ENCODE measurements at regions not wholly inside any gene's neighbourhood (a gene's known extent, or its start where the extent isn't known, plus 50 kb on each side); places are given as distances from the start of the nearest gene placed in this dataset.

GRCh38 chr5:51573835-51574234 is 190.6 kb downstream of the ISL1 start:
- TF ChIP-seq, protein P1, sequence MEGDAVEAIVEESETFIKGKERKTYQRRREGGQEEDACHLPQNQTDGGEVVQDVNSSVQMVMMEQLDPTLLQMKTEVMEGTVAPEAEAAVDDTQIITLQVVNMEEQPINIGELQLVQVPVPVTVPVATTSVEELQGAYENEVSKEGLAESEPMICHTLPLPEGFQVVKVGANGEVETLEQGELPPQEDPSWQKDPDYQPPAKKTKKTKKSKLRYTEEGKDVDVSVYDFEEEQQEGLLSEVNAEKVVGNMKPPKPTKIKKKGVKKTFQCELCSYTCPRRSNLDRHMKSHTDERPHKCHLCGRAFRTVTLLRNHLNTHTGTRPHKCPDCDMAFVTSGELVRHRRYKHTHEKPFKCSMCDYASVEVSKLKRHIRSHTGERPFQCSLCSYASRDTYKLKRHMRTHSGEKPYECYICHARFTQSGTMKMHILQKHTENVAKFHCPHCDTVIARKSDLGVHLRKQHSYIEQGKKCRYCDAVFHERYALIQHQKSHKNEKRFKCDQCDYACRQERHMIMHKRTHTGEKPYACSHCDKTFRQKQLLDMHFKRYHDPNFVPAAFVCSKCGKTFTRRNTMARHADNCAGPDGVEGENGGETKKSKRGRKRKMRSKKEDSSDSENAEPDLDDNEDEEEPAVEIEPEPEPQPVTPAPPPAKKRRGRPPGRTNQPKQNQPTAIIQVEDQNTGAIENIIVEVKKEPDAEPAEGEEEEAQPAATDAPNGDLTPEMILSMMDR (conservative IDR thresholded peaks at IDR 0.05) = no peak
- TF ChIP-seq ZFX (IDR thresholded peaks at IDR 0.05) = no peak

Data from C4-2B (cell line).